H1 (cell line): ENCODE measurements at regions not wholly inside any gene's neighbourhood (a gene's known extent, or its start where the extent isn't known, plus 50 kb on each side); places are given as distances from the start of the nearest gene placed in this dataset.

Experiments
- BACH1 ChIP-seq: IDR thresholded peaks from 2 replicates; pipeline ENCODE4 v1.6.1; 2012; ENCODE audit warnings: low read length, improper control_type of control experiment
- CHD1 ChIP-seq: IDR thresholded peaks from 2 replicates; pipeline ENCODE4 v1.6.1; 2012; ENCODE audit warnings: low read depth, low read length, improper control_type of control experiment
- CREB1 ChIP-seq: IDR thresholded peaks from 2 replicates; pipeline ENCODE4 v1.6.1; 2012; ENCODE audit warnings: inconsistent platforms
- JUN ChIP-seq: IDR thresholded peaks from 2 replicates; pipeline ENCODE4 v1.6.1; 2011; ENCODE audit warnings: low read depth, mild to moderate bottlenecking, improper control_type of control experiment, low read length
- MAFK ChIP-seq: IDR thresholded peaks from 2 replicates; pipeline ENCODE4 v1.6.1; 2012; ENCODE audit warnings: low read depth, mild to moderate bottlenecking, improper control_type of control experiment, low read length
- NANOG ChIP-seq: IDR thresholded peaks from 2 replicates; pipeline ENCODE4 v1.6.1; 2011; ENCODE audit warnings: low read length, low read depth, mild to moderate bottlenecking, inconsistent platforms; ENCODE audit not compliant: insufficient read depth, poor library complexity, severe bottlenecking
- POLR2AphosphoS5 ChIP-seq: IDR thresholded peaks from 2 replicates; pipeline ENCODE4 v1.6.1; 2011; ENCODE audit warnings: low read depth, low read length
- SRF ChIP-seq: IDR thresholded peaks from 2 replicates; pipeline ENCODE4 v1.6.1; 2011; ENCODE audit warnings: mild to moderate bottlenecking, low read depth, low read length, moderate library complexity
- USF2 ChIP-seq: IDR thresholded peaks from 2 replicates; pipeline ENCODE4 v1.6.1; 2011; ENCODE audit warnings: low read length, improper control_type of control experiment
- ZNF274 ChIP-seq: IDR thresholded peaks from 2 replicates; pipeline ENCODE4 v1.7.0; 2012; ENCODE audit warnings: low read length, borderline replicate concordance; ENCODE audit errors: extremely low read depth
- TF ChIP-seq, protein P1 (sequence below), 3 experiments: IDR thresholded peaks; 1 replicate in 2 of 3; 2 replicates in 1 of 3; pipeline versions ENCODE4 v1.5.1 to v1.6.1; 2011; ENCODE audit warnings: low read length in 3 of 3, mild to moderate bottlenecking in 3 of 3, inconsistent platforms in 2 of 3, low read depth in 1 of 3, moderate library complexity in 1 of 3; ENCODE audit not compliant: insufficient read depth in 1 of 3; ENCODE audit errors: control extremely low read depth in 1 of 3

DNA sequence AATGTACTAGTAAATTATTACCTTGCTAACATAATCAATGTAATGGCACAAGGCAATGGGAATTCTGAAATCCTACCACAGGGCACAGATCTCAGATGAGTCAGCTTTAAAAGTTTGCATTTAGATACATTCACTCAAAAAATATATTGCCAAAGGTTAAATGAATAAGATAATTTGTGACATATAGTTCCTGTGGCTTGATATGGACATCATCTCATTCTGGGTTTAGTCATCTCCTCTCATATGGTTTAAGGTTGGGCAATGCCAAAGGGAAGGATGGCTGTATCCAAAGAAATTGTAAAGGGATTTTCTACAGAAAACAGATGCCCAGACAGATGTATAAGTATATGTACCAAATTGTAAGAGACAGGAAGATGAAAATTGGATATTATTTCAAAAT is 1065.0 kb downstream of the LRFN5 start:
- TF ChIP-seq, protein P1, sequence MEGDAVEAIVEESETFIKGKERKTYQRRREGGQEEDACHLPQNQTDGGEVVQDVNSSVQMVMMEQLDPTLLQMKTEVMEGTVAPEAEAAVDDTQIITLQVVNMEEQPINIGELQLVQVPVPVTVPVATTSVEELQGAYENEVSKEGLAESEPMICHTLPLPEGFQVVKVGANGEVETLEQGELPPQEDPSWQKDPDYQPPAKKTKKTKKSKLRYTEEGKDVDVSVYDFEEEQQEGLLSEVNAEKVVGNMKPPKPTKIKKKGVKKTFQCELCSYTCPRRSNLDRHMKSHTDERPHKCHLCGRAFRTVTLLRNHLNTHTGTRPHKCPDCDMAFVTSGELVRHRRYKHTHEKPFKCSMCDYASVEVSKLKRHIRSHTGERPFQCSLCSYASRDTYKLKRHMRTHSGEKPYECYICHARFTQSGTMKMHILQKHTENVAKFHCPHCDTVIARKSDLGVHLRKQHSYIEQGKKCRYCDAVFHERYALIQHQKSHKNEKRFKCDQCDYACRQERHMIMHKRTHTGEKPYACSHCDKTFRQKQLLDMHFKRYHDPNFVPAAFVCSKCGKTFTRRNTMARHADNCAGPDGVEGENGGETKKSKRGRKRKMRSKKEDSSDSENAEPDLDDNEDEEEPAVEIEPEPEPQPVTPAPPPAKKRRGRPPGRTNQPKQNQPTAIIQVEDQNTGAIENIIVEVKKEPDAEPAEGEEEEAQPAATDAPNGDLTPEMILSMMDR (IDR thresholded peaks at IDR 0.05; ENCODE audit: control extremely low read depth in 1 of 3, insufficient read depth in 1 of 3, low read depth in 1 of 3, low read length in 3 of 3) = no peak
- no peak for TF ChIP-seq JUN
- TF ChIP-seq ZNF274 = no peak
- TF ChIP-seq POLR2AphosphoS5 = no peak
- no peak for TF ChIP-seq BACH1
- TF ChIP-seq SRF = no peak
- TF ChIP-seq NANOG = no peak
- TF ChIP-seq MAFK = no peak
- no peak for TF ChIP-seq CREB1
- TF ChIP-seq CHD1 = no peak
- TF ChIP-seq USF2 = no peak
